Tibial artery (tissue), 4 donors: ENCODE measurements at regions not wholly inside any gene's neighbourhood (a gene's known extent, or its start where the extent isn't known, plus 50 kb on each side); places are given as distances from the start of the nearest gene placed in this dataset.
A peak's percentile ranks its signal among the peaks of the same experiment; 100 is the strongest.

Source experiments
- DNase-seq, 2 donors: peaks; one replicate each; pipeline ENCODE4 v3.0.0-alpha.2; 2019
- H3K27ac ChIP-seq, 2 donors: fragments of 200-600 bp; sonication (generic) in 1 of 2; 1 replicate in 1 of 2; 2 replicates in 1 of 2; pipeline ENCODE4 v1.5.1; 2018 to 2019; ENCODE audit warnings: mild to moderate bottlenecking in 1 of 2
- H3K27me3 ChIP-seq, 2 donors: fragments of 200-600 bp; sonication (generic) in 1 of 2; one replicate each; pipeline versions ENCODE4 v1.5.1 to v1.6.0; 2016 to 2019
- H3K36me3 ChIP-seq, 3 donors: fragments of 200-600 bp; sonication (generic) in 2 of 3; one replicate each; pipeline ENCODE4 v1.5.1; 2016 to 2019; ENCODE audit warnings: mild to moderate bottlenecking in 2 of 3
- H3K4me1 ChIP-seq, 4 donors: fragments of 200-600 bp; sonication (generic) in 2 of 4; 1 replicate in 3 of 4; 2 replicates in 1 of 4; pipeline ENCODE4 v1.5.1; 2016 to 2019
- H3K4me3 ChIP-seq, 2 donors: fragments of 200-600 bp; sonication (generic) in 1 of 2; 1 replicate in 1 of 2; 2 replicates in 1 of 2; pipeline ENCODE4 v1.5.1; 2018 to 2019; ENCODE audit warnings: mild to moderate bottlenecking in 2 of 2
- H3K9me3 ChIP-seq, 3 donors: fragments of 200-600 bp; sonication (generic) in 1 of 3; one replicate each; pipeline ENCODE4 v1.5.1; 2016 to 2019
- CTCF ChIP-seq, 2 experiments: fragments of 200-600 bp in 1 of 2; fragments of 450-650 bp in 1 of 2; IDR thresholded peaks; one replicate each; pipeline ENCODE4 v1.5.1; 2017 to 2019; ENCODE audit warnings: antibody characterized with exemption in 2 of 2, mild to moderate bottlenecking in 1 of 2, moderate library complexity in 1 of 2
- intact Hi-C: fragments of 100-400 bp; cut with DNase I; formaldehyde crosslinking; loops from one replicate; pipeline ENCODE4 v1.15.0; 2023; ENCODE audit warnings: low total_unique reads

- no peak overlapping the region for H3K27ac ChIP-seq
- no peak for TF ChIP-seq CTCF (IDR thresholded peaks at IDR 0.05)
- DNase-seq = no peak
- H3K9me3 ChIP-seq = no peaks in the 10 kb centered on the region
- H3K36me3 ChIP-seq = no peaks in the 10 kb centered on the region
- no peak overlapping the region for H3K4me3 ChIP-seq
- peaks cover 0 to 6% (median 0%) of the 10 kb centered on the region in 4 donors for H3K4me1 ChIP-seq
- no peaks in the 10 kb centered on the region for H3K27me3 ChIP-seq
- intact Hi-C loops = no loop called here
Measured at GRCh38 chr4:156396534-156396933, 442.9 kb upstream of the CTSO start.

- intact Hi-C loops = no loop called here
- no peak overlapping the region for H3K4me3 ChIP-seq
Measured at GRCh38 chr4:156391325-156391653, 437.6 kb upstream of the CTSO start.

GRCh38 chr4:156390599-156391324 is 437.1 kb upstream of the CTSO start:
- Histone ChIP-seq H3K9me3 (no peaks in the 10 kb centered on the region), H3K36me3 (no peaks in the 10 kb centered on the region), H3K4me3 (no peak overlapping the region), H3K27ac (no peak overlapping the region), H3K27me3 (no peaks in the 10 kb centered on the region), H3K4me1 (peaks cover 0 to 16% (median 2%) of the 10 kb centered on the region in 4 donors)
- no peak for TF ChIP-seq CTCF (IDR thresholded peaks at IDR 0.05)
- peak in 1 of 2 donors; percentile 64 for DNase-seq
- intact Hi-C loops = no loop called here

More at GRCh38 chr4:156391325-156391653, 437.6 kb upstream of the CTSO start:
- no peaks in the 10 kb centered on the region for H3K27me3 ChIP-seq
- no peak for DNase-seq
- H3K36me3 ChIP-seq = no peaks in the 10 kb centered on the region
- H3K27ac ChIP-seq = no peak overlapping the region
- peaks cover 0 to 16% (median 2%) of the 10 kb centered on the region in 4 donors for H3K4me1 ChIP-seq
- no peak for TF ChIP-seq CTCF (IDR thresholded peaks at IDR 0.05)
- H3K9me3 ChIP-seq = no peaks in the 10 kb centered on the region

- no peaks in the 10 kb centered on the region for H3K9me3 ChIP-seq
- no peak overlapping the region for H3K27ac ChIP-seq
- no peak for TF ChIP-seq CTCF (IDR thresholded peaks at IDR 0.05)
Measured at GRCh38 chr4:156388826-156389225, 435.2 kb upstream of the CTSO start.

GRCh38 chr4:156378033-156378665 is 424.5 kb upstream of the CTSO start:
- H3K4me3 ChIP-seq = no peak overlapping the region

More at GRCh38 chr4:156388826-156389225, 435.2 kb upstream of the CTSO start:
- intact Hi-C loops = no loop called here
- Histone ChIP-seq H3K36me3 (no peaks in the 10 kb centered on the region), H3K27me3 (no peaks in the 10 kb centered on the region), H3K4me1 (peaks cover 0 to 16% (median 2%) of the 10 kb centered on the region in 4 donors), H3K4me3 (no peak overlapping the region)
- no peak for DNase-seq

More at GRCh38 chr4:156378033-156378665, 424.5 kb upstream of the CTSO start:
- intact Hi-C loops = no loop called here
- no peak for DNase-seq
- peak; percentile 36 to 42 for TF ChIP-seq CTCF (IDR thresholded peaks at IDR 0.05)
- peaks cover 0 to 23% (median 0%) of the 10 kb centered on the region in 4 donors for H3K4me1 ChIP-seq
- no peaks in the 10 kb centered on the region for H3K36me3 ChIP-seq
- H3K27ac ChIP-seq = no peak overlapping the region
- no peaks in the 10 kb centered on the region for H3K27me3 ChIP-seq
- no peaks in the 10 kb centered on the region for H3K9me3 ChIP-seq
